H1 (cell line): ENCODE measurements at regions not wholly inside any gene's neighbourhood (a gene's known extent, or its start where the extent isn't known, plus 50 kb on each side); places are given as distances from the start of the nearest gene placed in this dataset.

Experiments used
- CTCF ChIA-PET: fragments of 300-600 bp; sonication (Branson Sonifier 250); formaldehyde crosslinking; loops from one replicate; lab custom pipeline; 2021; ENCODE audit not compliant: partially characterized antibody; lab: Charles Lee
- POLR2A ChIA-PET: fragments of 300-600 bp; sonication (Branson Sonifier 250); formaldehyde crosslinking; loops from one replicate; lab custom pipeline; 2021; ENCODE audit warnings: inconsistent platforms; ENCODE audit not compliant: partially characterized antibody; lab: Charles Lee
- DNase-seq, 2 experiments: peaks; one replicate each; pipeline versions ENCODE4 v3.0.0 to v3.0.0-alpha.2; 2010 to 2022; ENCODE audit warnings: low spot score in 2 of 2, low read depth in 1 of 2, mixed read lengths in 1 of 2
- FAIRE-seq: peaks from 2 replicates; lab custom pipeline; 2011; peaks lifted over from hg19 to GRCh38; lab: Jason Lieb, UNC
- H2AFZ ChIP-seq: 2 replicates; pipeline ENCODE4 v1.8.1; 2012; ENCODE audit warnings: low read length, inconsistent platforms
- H2AK5ac ChIP-seq: 2 replicates; pipeline ENCODE4 v1.6.1; 2013; ENCODE audit warnings: low read depth, low read length
- H2BK120ac ChIP-seq: replicated peaks from 2 replicates; pipeline ENCODE3; 2013; ENCODE audit warnings: low read depth, low read length, inconsistent platforms
- H2BK12ac ChIP-seq: 2 replicates; pipeline ENCODE4 v1.6.1; 2013; ENCODE audit warnings: low read depth, low read length
- H2BK15ac ChIP-seq: 2 replicates; pipeline ENCODE4 v1.6.1; 2013; ENCODE audit warnings: low read length
- H2BK20ac ChIP-seq: 2 replicates; pipeline ENCODE4 v1.6.1; 2013; ENCODE audit warnings: low read length
- H2BK5ac ChIP-seq: 2 replicates; pipeline ENCODE4 v1.6.1; 2013; ENCODE audit warnings: low read depth, low read length
- H3K14ac ChIP-seq: 2 replicates; pipeline ENCODE4 v1.6.1; 2013; ENCODE audit warnings: inconsistent platforms; ENCODE audit not compliant: insufficient read length
- H3K18ac ChIP-seq: 2 replicates; pipeline ENCODE4 v1.6.1; 2013; ENCODE audit warnings: low read length; ENCODE audit errors: extremely low read depth
- H3K23ac ChIP-seq: 2 replicates; pipeline ENCODE4 v1.6.1; 2013; ENCODE audit warnings: inconsistent platforms; ENCODE audit not compliant: insufficient read length
- H3K23me2 ChIP-seq: 2 replicates; pipeline ENCODE4 v1.6.1; 2013; ENCODE audit warnings: low read depth, low read length
- H3K27ac ChIP-seq: 2 replicates; pipeline ENCODE4 v1.6.1; 2011; ENCODE audit warnings: low read depth, low read length, inconsistent platforms
- H3K27me3 ChIP-seq, 4 experiments: replicated peaks in 1 of 4; 1 replicate in 1 of 4; 2 replicates in 3 of 4; pipeline versions ENCODE4 v1.6.1 to v1.8.1; 2011 to 2013; ENCODE audit warnings: low read length in 3 of 4, mild to moderate bottlenecking in 3 of 4, inconsistent platforms in 2 of 4, mixed read lengths in 2 of 4, moderate library complexity in 1 of 4; ENCODE audit not compliant: control insufficient read depth in 3 of 4, insufficient read depth in 3 of 4; ENCODE audit errors: extremely low read depth in 1 of 4
- H3K36me3 ChIP-seq, 4 experiments: 2 replicates each; pipeline versions ENCODE4 v1.6.1 to v1.8.1; 2011 to 2013; ENCODE audit warnings: mild to moderate bottlenecking in 4 of 4, low read length in 3 of 4, moderate library complexity in 2 of 4, control low read depth in 1 of 4, inconsistent platforms in 1 of 4; ENCODE audit not compliant: insufficient read depth in 4 of 4, control insufficient read depth in 2 of 4
- H3K4ac ChIP-seq: replicated peaks from 2 replicates; pipeline ENCODE3; 2013; ENCODE audit warnings: low read length, low read depth, mixed read lengths, inconsistent platforms; ENCODE audit not compliant: insufficient read length
- H3K4me1 ChIP-seq, 4 experiments: replicated peaks in 1 of 4; 1 replicate in 1 of 4; 2 replicates in 3 of 4; pipeline versions ENCODE4 v1.6.1 to v1.8.1; 2011 to 2013; ENCODE audit warnings: low read length in 3 of 4, inconsistent platforms in 2 of 4, mixed read lengths in 1 of 4; ENCODE audit not compliant: insufficient read depth in 4 of 4, control insufficient read depth in 3 of 4
- H3K4me2 ChIP-seq, 2 experiments: 2 replicates each; pipeline versions ENCODE4 v1.6.1 to v1.8.1; 2011 to 2013; ENCODE audit warnings: low read depth in 2 of 2, low read length in 2 of 2, control low read depth in 1 of 2, inconsistent platforms in 1 of 2, mild to moderate bottlenecking in 1 of 2; ENCODE audit not compliant: insufficient read depth in 1 of 2
- H3K4me3 ChIP-seq, 4 experiments: fragments of 200-600, 300-600 bp in 1 of 4; sonication (generic), shearing (Covaris generic), sonication (Bioruptor Twin) in 1 of 4; 2 replicates each; pipeline versions ENCODE4 v1.5.1 to v1.8.1; 2011 to 2016; ENCODE audit warnings: low read length in 4 of 4, low read depth in 3 of 4, control low read depth in 2 of 4, inconsistent platforms in 2 of 4, mild to moderate bottlenecking in 2 of 4, mixed read lengths in 1 of 4, moderate library complexity in 1 of 4; ENCODE audit not compliant: insufficient read depth in 2 of 4; ENCODE audit errors: extremely low read depth in 1 of 4
- H3K56ac ChIP-seq: replicated peaks from 2 replicates; pipeline ENCODE3; 2013; ENCODE audit warnings: low read depth, mild to moderate bottlenecking, mixed read lengths, low read length, inconsistent platforms; ENCODE audit not compliant: insufficient read length
- H3K79me1 ChIP-seq: 2 replicates; pipeline ENCODE4 v1.6.1; 2013; ENCODE audit warnings: low read depth, low read length, control low read depth
- H3K79me2 ChIP-seq, 2 experiments: 2 replicates each; pipeline versions ENCODE4 v1.6.1 to v1.8.1; 2012 to 2013; ENCODE audit warnings: low read length in 2 of 2, mild to moderate bottlenecking in 2 of 2, inconsistent platforms in 1 of 2; ENCODE audit not compliant: insufficient read depth in 2 of 2, control insufficient read depth in 1 of 2
- H3K9ac ChIP-seq, 4 experiments: replicated peaks in 1 of 4; 1 replicate in 1 of 4; 2 replicates in 3 of 4; pipeline versions ENCODE4 v1.6.1 to v1.8.1; 2011 to 2013; ENCODE audit warnings: low read depth in 3 of 4, low read length in 3 of 4, control low read depth in 2 of 4, mild to moderate bottlenecking in 2 of 4, moderate library complexity in 2 of 4, inconsistent platforms in 1 of 4; ENCODE audit errors: extremely low read depth in 1 of 4
- H3K9me3 ChIP-seq, 2 experiments: 2 replicates each; pipeline versions ENCODE4 v1.6.1 to v1.8.1; 2012 to 2013; ENCODE audit warnings: mild to moderate bottlenecking in 2 of 2, moderate library complexity in 2 of 2, control low read depth in 1 of 2, inconsistent platforms in 1 of 2, low read depth in 1 of 2, low read length in 1 of 2, mixed read lengths in 1 of 2; ENCODE audit not compliant: insufficient read depth in 2 of 2
- H4K20me1 ChIP-seq, 2 experiments: replicated peaks in 1 of 2; 2 replicates each; pipeline versions ENCODE3 to v1.8.1; 2011 to 2013; ENCODE audit warnings: inconsistent platforms in 2 of 2, low read length in 2 of 2, mild to moderate bottlenecking in 1 of 2; ENCODE audit not compliant: insufficient read depth in 2 of 2, control insufficient read depth in 1 of 2
- H4K5ac ChIP-seq: 2 replicates; pipeline ENCODE4 v1.6.1; 2013; ENCODE audit warnings: low read length, low read depth, mixed read lengths, inconsistent platforms; ENCODE audit not compliant: insufficient read length
- H4K8ac ChIP-seq: 2 replicates; pipeline ENCODE4 v1.8.0; 2013; ENCODE audit warnings: mild to moderate bottlenecking, moderate library complexity, low read length, inconsistent platforms; ENCODE audit not compliant: insufficient read depth; ENCODE audit errors: extremely low read depth
- H4K91ac ChIP-seq: replicated peaks from 2 replicates; pipeline ENCODE3; 2013; ENCODE audit warnings: low read length, mixed read lengths, inconsistent platforms; ENCODE audit not compliant: insufficient read length
- BACH1 ChIP-seq: IDR thresholded peaks from 2 replicates; pipeline ENCODE4 v1.6.1; 2012; ENCODE audit warnings: low read length, improper control_type of control experiment
- CEBPB ChIP-seq: IDR thresholded peaks from 2 replicates; pipeline ENCODE4 v1.6.1; 2012; ENCODE audit warnings: low read depth, low read length
- CTBP2 ChIP-seq: IDR thresholded peaks from 2 replicates; pipeline ENCODE4 v1.7.0; 2011; ENCODE audit warnings: borderline replicate concordance, mild to moderate bottlenecking, moderate library complexity, mixed read lengths, low read length; ENCODE audit not compliant: insufficient read depth, insufficient read length
- EP300 ChIP-seq, 2 experiments: IDR thresholded peaks; 1 replicate in 1 of 2; 2 replicates in 1 of 2; pipeline ENCODE4 v1.6.1; 2011 to 2012; ENCODE audit warnings: low read depth in 2 of 2, low read length in 2 of 2, mild to moderate bottlenecking in 2 of 2, borderline replicate concordance in 1 of 2, inconsistent platforms in 1 of 2, moderate library complexity in 1 of 2
- GTF2F1 ChIP-seq: IDR thresholded peaks from 2 replicates; pipeline ENCODE4 v1.6.1; 2012; ENCODE audit warnings: low read depth, low read length, improper control_type of control experiment, borderline replicate concordance
- NRF1 ChIP-seq: IDR thresholded peaks from 2 replicates; pipeline ENCODE4 v1.6.1; 2011; ENCODE audit warnings: mild to moderate bottlenecking, low read depth, low read length, improper control_type of control experiment
- RAD21 ChIP-seq, 2 experiments: IDR thresholded peaks in 1 of 2; conservative IDR thresholded peaks in 1 of 2; 2 replicates each; pipeline ENCODE4 v1.6.1; 2011; ENCODE audit warnings: low read depth in 2 of 2, low read length in 2 of 2, improper control_type of control experiment in 1 of 2, inconsistent platforms in 1 of 2, mild to moderate bottlenecking in 1 of 2, moderate library complexity in 1 of 2
- RFX5 ChIP-seq: IDR thresholded peaks from 2 replicates; pipeline ENCODE4 v1.6.1; 2011; ENCODE audit warnings: low read depth, low read length, improper control_type of control experiment, borderline replicate concordance
- SUZ12 ChIP-seq: fragments of 200-600 bp; sonication (generic); IDR thresholded peaks from 2 replicates; pipeline ENCODE4 v1.6.1; 2012; ENCODE audit warnings: mild to moderate bottlenecking, inconsistent platforms, low read length, moderate library complexity, mixed read lengths
- WGBS, 2 experiments: shearing (Covaris generic) in 1 of 2; methylation state at CpG; one replicate each; pipeline versions ENCODE4 v1.1.6 to v1.1.7; 2013 to 2015; ENCODE audit warnings: low lambda C conversion rate in 2 of 2, mixed read lengths in 2 of 2, inconsistent platforms in 1 of 2, low coverage in 1 of 2, missing lambda C conversion rate in 1 of 2; ENCODE audit not compliant: insufficient replicate concordance in 2 of 2, insufficient coverage in 1 of 2, insufficient read length in 1 of 2; ENCODE audit errors: extremely low coverage in 1 of 2, missing lambda C conversion rate in 1 of 2; 5-methylcytosine and 5-hydroxymethylcytosine counted together
- TF ChIP-seq, protein P1 (sequence below), 3 experiments: IDR thresholded peaks; 1 replicate in 2 of 3; 2 replicates in 1 of 3; pipeline versions ENCODE4 v1.5.1 to v1.6.1; 2011; ENCODE audit warnings: low read length in 3 of 3, mild to moderate bottlenecking in 3 of 3, inconsistent platforms in 2 of 3, low read depth in 1 of 3, moderate library complexity in 1 of 3; ENCODE audit not compliant: insufficient read depth in 1 of 3; ENCODE audit errors: control extremely low read depth in 1 of 3

DNA sequence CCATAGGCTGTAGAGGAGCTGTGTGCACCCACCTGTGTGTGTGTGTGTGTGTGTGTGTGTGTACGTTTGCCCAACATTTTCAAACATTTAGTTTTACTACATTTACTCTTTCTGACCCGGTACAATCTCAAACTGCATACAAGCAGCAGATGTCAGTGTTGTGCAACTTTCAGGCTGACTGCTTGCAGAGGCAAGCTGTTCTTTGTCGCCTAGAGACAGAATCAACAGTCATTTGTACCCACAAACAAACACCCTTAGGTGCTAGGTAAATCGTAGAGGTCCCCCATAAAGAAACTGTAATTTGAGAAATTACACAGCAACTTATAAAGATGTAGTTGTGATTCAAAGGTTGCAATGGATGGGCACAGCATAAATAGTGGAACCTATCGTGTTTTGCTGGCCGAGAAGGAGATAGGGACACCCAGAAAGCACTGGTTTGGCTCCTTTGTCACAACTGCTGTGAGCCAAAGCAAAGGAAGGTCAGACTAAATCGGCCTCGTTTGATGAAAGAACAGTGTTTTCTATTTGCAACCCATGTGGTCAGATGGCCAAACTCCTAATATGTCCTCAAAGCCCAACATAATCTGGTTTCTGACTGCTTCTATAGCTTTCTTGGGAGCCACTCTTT is 478.4 kb downstream of the TOX3 start:
- ChIA-PET POLR2A (no interaction called here), CTCF (interaction anchor here (0.7 to 4.6 kb wide), 26 partner anchors 9 to 956 kb away, joined by 3 to 78 read pairs (median 5); no protein-coding TSS in a partner anchor)
- no peak overlapping the region for H3K27ac ChIP-seq
- H2BK20ac ChIP-seq: no peak overlapping the region
- no peak overlapping the region for H3K4me2 ChIP-seq
- H3K4me1 ChIP-seq: no peaks in the 10 kb centered on the region
- H2AFZ ChIP-seq: no peak overlapping the region
- peak; percentile 24 for FAIRE-seq
- no peak overlapping the region for H3K4ac ChIP-seq
- H3K9ac ChIP-seq: peak overlapping the region in 1 of 4 experiments; percentile 16; a peak in 1 of 7 replicates
- no peaks in the 10 kb centered on the region for H3K27me3 ChIP-seq
- peaks cover 0 to 5% of the 10 kb centered on the region in 2 experiments; a peak in 1 of 4 replicates for H3K9me3 ChIP-seq
- WGBS, 2 experiments: 59% methylated on average over 8 of the region's 8 CpGs; no CpG with 5 or more reads in 1 of the 2 experiments
- no peak overlapping the region for H2AK5ac ChIP-seq
- H4K5ac ChIP-seq: no peak overlapping the region
- peak; percentile 3 to 53 for DNase-seq
- no peaks in the 10 kb centered on the region for H3K23me2 ChIP-seq
- H3K14ac ChIP-seq: no peak overlapping the region
- H3K4me3 ChIP-seq: no peak overlapping the region
- H2BK120ac ChIP-seq: no peak overlapping the region
- no peak overlapping the region for H4K91ac ChIP-seq
- H3K79me1 ChIP-seq: no peaks in the 10 kb centered on the region
- no peak overlapping the region for H4K8ac ChIP-seq
- H3K56ac ChIP-seq: no peak overlapping the region
- H3K79me2 ChIP-seq: no peaks in the 10 kb centered on the region
- H2BK5ac ChIP-seq: no peak overlapping the region
- no peak overlapping the region for H3K18ac ChIP-seq
- H2BK12ac ChIP-seq: no peak overlapping the region; the same call in 1 of the 2 replicates
- H3K23ac ChIP-seq: no peak overlapping the region
- H2BK15ac ChIP-seq: no peak overlapping the region
- H3K36me3 ChIP-seq: no peaks in the 10 kb centered on the region
- H4K20me1 ChIP-seq: no peaks in the 10 kb centered on the region
- TF ChIP-seq CTBP2 (no peak), EP300 (IDR thresholded peaks at IDR 0.05; ENCODE audit: borderline replicate concordance in 1 of 2, low read depth in 2 of 2, low read length in 2 of 2) (0 out of 3 replicates have a peak, but pooled peaks of 1 of the 2 experiments have one; percentile 26), SUZ12 (no peak), RFX5 (no peak), BACH1 (no peak), NRF1 (no peak), GTF2F1 (no peak), CEBPB (peak; percentile 87), RAD21 (IDR thresholded peaks at IDR 0.05 in 1 of 2, conservative IDR thresholded peaks at IDR 0.05 in 1 of 2; ENCODE audit: low read depth in 2 of 2, low read length in 2 of 2) (peak; percentile 94)
- TF ChIP-seq, protein P1, sequence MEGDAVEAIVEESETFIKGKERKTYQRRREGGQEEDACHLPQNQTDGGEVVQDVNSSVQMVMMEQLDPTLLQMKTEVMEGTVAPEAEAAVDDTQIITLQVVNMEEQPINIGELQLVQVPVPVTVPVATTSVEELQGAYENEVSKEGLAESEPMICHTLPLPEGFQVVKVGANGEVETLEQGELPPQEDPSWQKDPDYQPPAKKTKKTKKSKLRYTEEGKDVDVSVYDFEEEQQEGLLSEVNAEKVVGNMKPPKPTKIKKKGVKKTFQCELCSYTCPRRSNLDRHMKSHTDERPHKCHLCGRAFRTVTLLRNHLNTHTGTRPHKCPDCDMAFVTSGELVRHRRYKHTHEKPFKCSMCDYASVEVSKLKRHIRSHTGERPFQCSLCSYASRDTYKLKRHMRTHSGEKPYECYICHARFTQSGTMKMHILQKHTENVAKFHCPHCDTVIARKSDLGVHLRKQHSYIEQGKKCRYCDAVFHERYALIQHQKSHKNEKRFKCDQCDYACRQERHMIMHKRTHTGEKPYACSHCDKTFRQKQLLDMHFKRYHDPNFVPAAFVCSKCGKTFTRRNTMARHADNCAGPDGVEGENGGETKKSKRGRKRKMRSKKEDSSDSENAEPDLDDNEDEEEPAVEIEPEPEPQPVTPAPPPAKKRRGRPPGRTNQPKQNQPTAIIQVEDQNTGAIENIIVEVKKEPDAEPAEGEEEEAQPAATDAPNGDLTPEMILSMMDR (IDR thresholded peaks at IDR 0.05; ENCODE audit: control extremely low read depth in 1 of 3, insufficient read depth in 1 of 3, low read depth in 1 of 3, low read length in 3 of 3): peak; percentile 15 to 66 (median 66)
